GM18909 (cell line): ENCODE measurements at regions not wholly inside any gene's neighbourhood (a gene's known extent, or its start where the extent isn't known, plus 50 kb on each side); places are given as distances from the start of the nearest gene placed in this dataset.

Experiments
- ATAC-seq: cut with Tn5 transposase; IDR thresholded peaks from one replicate; pipeline ENCODE4 v1.9.1; 2021; ENCODE audit warnings: mild to moderate bottlenecking; ENCODE audit not compliant: unreplicated experiment, poor library complexity

- no peak for ATAC-seq
Observed at GRCh38 chrX:9338986-9339385, 125.9 kb upstream of the TBL1X start.

GRCh38 chrX:9339603-9340491 is 125.0 kb upstream of the TBL1X start:
- ATAC-seq, result no peak

- ATAC-seq, result peak; percentile 46
Observed at GRCh38 chrX:9340598-9341290, 124.1 kb upstream of the TBL1X start.

GRCh38 chrX:9341291-9342201 is 123.3 kb upstream of the TBL1X start:
- peak; percentile 89 for ATAC-seq

- no peak for ATAC-seq
Observed at GRCh38 chrX:9342561-9343051, 122.3 kb upstream of the TBL1X start.

- ATAC-seq, result no peak
Observed at GRCh38 chrX:9343971-9344370, 120.9 kb upstream of the TBL1X start.

- no peak for ATAC-seq
Observed at GRCh38 chrX:9345957-9346356, 118.9 kb upstream of the TBL1X start.

- no peak for ATAC-seq
Observed at GRCh38 chrX:9349572-9350494, 115.0 kb upstream of the TBL1X start.

- ATAC-seq, result no peak
Observed at GRCh38 chrX:9351126-9351525, 113.7 kb upstream of the TBL1X start.

- ATAC-seq, result peak; percentile 67
Observed at GRCh38 chrX:9352243-9352642, 112.6 kb upstream of the TBL1X start.

GRCh38 chrX:9352694-9353411 is 112.0 kb upstream of the TBL1X start:
- peak; percentile 80 for ATAC-seq

GRCh38 chrX:9354918-9355317 is 109.9 kb upstream of the TBL1X start:
- ATAC-seq, result no peak

- ATAC-seq, result no peak
Observed at GRCh38 chrX:9355739-9356138, 109.1 kb upstream of the TBL1X start.

- no peak for ATAC-seq
Observed at GRCh38 chrX:9356846-9357245, 108.0 kb upstream of the TBL1X start.

- ATAC-seq, result no peak
Observed at GRCh38 chrX:9357518-9358114, 107.2 kb upstream of the TBL1X start.

- no peak for ATAC-seq
Observed at GRCh38 chrX:9362363-9362928, 102.4 kb upstream of the TBL1X start.

- no peak for ATAC-seq
Observed at GRCh38 chrX:9367421-9367820, 97.4 kb upstream of the TBL1X start.

- ATAC-seq, result no peak
Observed at GRCh38 chrX:9368262-9368661, 96.6 kb upstream of the TBL1X start.
